ENCODE measurements at regions not wholly inside any gene's neighbourhood (a gene's known extent, or its start where the extent isn't known, plus 50 kb on each side); places are given as distances from the start of the nearest gene placed in this dataset.

DNA sequence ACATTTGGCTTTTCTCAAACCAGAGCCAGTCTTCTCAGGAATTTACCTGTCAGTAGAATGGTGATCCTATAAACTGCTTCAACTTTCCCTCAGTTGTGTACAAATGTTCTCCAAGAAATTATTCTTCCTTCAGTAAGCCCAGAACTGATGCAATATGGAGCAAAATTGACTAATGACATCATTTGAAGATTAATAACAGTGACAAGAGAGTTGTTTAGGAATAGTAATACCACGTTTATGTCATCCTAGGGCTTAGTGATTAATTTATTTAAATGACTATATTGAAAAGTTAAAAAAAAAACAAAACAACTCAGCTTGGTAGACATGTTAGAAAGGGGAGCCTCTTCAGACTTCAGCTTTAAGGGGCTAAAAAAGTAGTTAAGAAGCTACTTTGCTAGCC is 933.2 kb downstream of the GATA3 start:
- no peak for DNase-seq (ENCODE audit: low spot score)
- H3K27me3 ChIP-seq (ENCODE audit: control insufficient read depth in 4 of 4, insufficient read depth in 4 of 4, low read length in 3 of 4) = peaks cover 0 to 5% (median 0%) of the 10 kb centered on the region in 4 donors
- no peak overlapping the region for H3K9ac ChIP-seq (ENCODE audit: low read depth in 1 of 2, low read length in 2 of 2)
- no peaks in the 10 kb centered on the region for H3K36me3 ChIP-seq (ENCODE audit: control insufficient read depth in 4 of 4, insufficient read depth in 3 of 4, low read depth in 1 of 4, low read length in 3 of 4)
- H3K27ac ChIP-seq (ENCODE audit: low read depth in 1 of 2, low read length in 2 of 2) = no peak overlapping the region
- no peaks in the 10 kb centered on the region for H3K4me1 ChIP-seq (ENCODE audit: control insufficient read depth in 4 of 4, insufficient read depth in 4 of 4, low read length in 3 of 4)
- no peaks in the 10 kb centered on the region for H3K9me3 ChIP-seq (ENCODE audit: control insufficient read depth in 4 of 4, low read length in 3 of 4)
- H3K4me3 ChIP-seq (ENCODE audit: low read depth in 1 of 3, low read length in 3 of 3) = no peak overlapping the region
- WGBS = 1% methylated on average over 1 of the region's 1 CpG
- TF ChIP-seq HNF4G (IDR thresholded peaks at IDR 0.05) (no peak), CTCF (IDR thresholded peaks at IDR 0.05; ENCODE audit: low read depth, low read length, missing input control) (no peak), YY1 (IDR thresholded peaks at IDR 0.05) (no peak), FOXA1 (IDR thresholded peaks at IDR 0.05) (no peak), NR2F2 (IDR thresholded peaks at IDR 0.05) (no peak), EGR1 (IDR thresholded peaks at IDR 0.05; ENCODE audit: low read depth in 2 of 2) (no peak), MAX (IDR thresholded peaks at IDR 0.05) (no peak)
- TF ChIP-seq, protein P1, sequence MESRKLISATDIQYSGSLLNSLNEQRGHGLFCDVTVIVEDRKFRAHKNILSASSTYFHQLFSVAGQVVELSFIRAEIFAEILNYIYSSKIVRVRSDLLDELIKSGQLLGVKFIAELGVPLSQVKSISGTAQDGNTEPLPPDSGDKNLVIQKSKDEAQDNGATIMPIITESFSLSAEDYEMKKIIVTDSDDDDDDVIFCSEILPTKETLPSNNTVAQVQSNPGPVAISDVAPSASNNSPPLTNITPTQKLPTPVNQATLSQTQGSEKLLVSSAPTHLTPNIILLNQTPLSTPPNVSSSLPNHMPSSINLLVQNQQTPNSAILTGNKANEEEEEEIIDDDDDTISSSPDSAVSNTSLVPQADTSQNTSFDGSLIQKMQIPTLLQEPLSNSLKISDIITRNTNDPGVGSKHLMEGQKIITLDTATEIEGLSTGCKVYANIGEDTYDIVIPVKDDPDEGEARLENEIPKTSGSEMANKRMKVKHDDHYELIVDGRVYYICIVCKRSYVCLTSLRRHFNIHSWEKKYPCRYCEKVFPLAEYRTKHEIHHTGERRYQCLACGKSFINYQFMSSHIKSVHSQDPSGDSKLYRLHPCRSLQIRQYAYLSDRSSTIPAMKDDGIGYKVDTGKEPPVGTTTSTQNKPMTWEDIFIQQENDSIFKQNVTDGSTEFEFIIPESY (IDR thresholded peaks at IDR 0.05) = no peak

- no peaks in the 10 kb centered on the region for H3K9me3 ChIP-seq (ENCODE audit: control insufficient read depth in 4 of 4, low read length in 3 of 4)
- H3K36me3 ChIP-seq (ENCODE audit: control insufficient read depth in 4 of 4, insufficient read depth in 3 of 4, low read depth in 1 of 4, low read length in 3 of 4) = no peaks in the 10 kb centered on the region
- peaks cover 0 to 5% (median 0%) of the 10 kb centered on the region in 4 donors for H3K27me3 ChIP-seq (ENCODE audit: control insufficient read depth in 4 of 4, insufficient read depth in 4 of 4, low read length in 3 of 4)
- no peak overlapping the region for H3K9ac ChIP-seq (ENCODE audit: low read depth in 1 of 2, low read length in 2 of 2)
- TF ChIP-seq JUND (IDR thresholded peaks at IDR 0.05) = no peak
- no peak for TF ChIP-seq FOXA1 (IDR thresholded peaks at IDR 0.05)
- no peak for TF ChIP-seq ATF3 (IDR thresholded peaks at IDR 0.05)
- TF ChIP-seq HNF4A (conservative IDR thresholded peaks at IDR 0.05) = no peak
- TF ChIP-seq CTCF (IDR thresholded peaks at IDR 0.05; ENCODE audit: low read depth, low read length, missing input control) = no peak
- no peak for TF ChIP-seq YY1 (IDR thresholded peaks at IDR 0.05)
- no peak for TF ChIP-seq TAF1 (conservative IDR thresholded peaks at IDR 0.05)
- no peak for TF ChIP-seq RAD21 (IDR thresholded peaks at IDR 0.05)
- WGBS = 46% methylated on average over 3 of the region's 3 CpGs
- H3K4me3 ChIP-seq (ENCODE audit: low read depth in 1 of 3, low read length in 3 of 3) = no peak overlapping the region
- H3K27ac ChIP-seq (ENCODE audit: low read depth in 1 of 2, low read length in 2 of 2) = no peak overlapping the region
- no peaks in the 10 kb centered on the region for H3K4me1 ChIP-seq (ENCODE audit: control insufficient read depth in 4 of 4, insufficient read depth in 4 of 4, low read length in 3 of 4)
- DNase-seq (ENCODE audit: low spot score) = no peak
Measured at GRCh38 chr10:8990280-8990987, 935.9 kb downstream of the GATA3 start.
